PC-3 (cell line): ENCODE measurements at regions not wholly inside any gene's neighbourhood (a gene's known extent, or its start where the extent isn't known, plus 50 kb on each side); places are given as distances from the start of the nearest gene placed in this dataset.
A peak's percentile ranks its signal among the peaks of the same experiment; 100 is the strongest.

ENCODE experiments used
- ATAC-seq: fragments of 200-7000 bp; cut with Tn5 transposase; 2 replicates; pipeline ENCODE4 v1.9.1; 2020; ENCODE audit warnings: mild to moderate bottlenecking, moderate library complexity
- BruUV-seq: library from RNA; stranded (reverse); fragments of 400-500 nt; replicated peaks from 2 replicates; lab custom pipeline; 2021; lab: Mats Ljungman, UMichigan
- CTCF ChIA-PET: fragments of 300-600 bp; sonication (Branson Sonifier 250); formaldehyde crosslinking; loops from one replicate; lab custom pipeline; 2022; ENCODE audit warnings: antibody characterized with exemption; lab: Charles Lee
- POLR2A ChIA-PET: fragments of 300-600 bp; sonication (Branson Sonifier 250); formaldehyde crosslinking; loops from one replicate; lab custom pipeline; 2022; ENCODE audit warnings: antibody characterized with exemption; ENCODE audit not compliant: unreplicated experiment; lab: Charles Lee
- DNase-seq: peaks from one replicate; pipeline ENCODE4 v3.0.0-alpha.2; 2015
- H2AFZ ChIP-seq: fragments of 300-600 bp; sonication (generic); 2 replicates; pipeline ENCODE4 v1.6.0; 2016; ENCODE audit warnings: antibody characterized with exemption, low read length
- H3F3A ChIP-seq: fragments of 300-600 bp; sonication (generic); one replicate; pipeline ENCODE4 v1.6.0; 2017; ENCODE audit warnings: antibody characterized with exemption, low read length, control low read depth, mild to moderate bottlenecking; ENCODE audit not compliant: unreplicated experiment
- H3K27ac ChIP-seq: fragments of 300-600 bp; sonication (generic); 2 replicates; pipeline ENCODE4 v1.5.1; 2016; ENCODE audit warnings: mild to moderate bottlenecking, low read length
- H3K27me3 ChIP-seq: fragments of 300-600 bp; sonication (generic); 2 replicates; pipeline ENCODE4 v1.6.1; 2016; ENCODE audit warnings: low read length, mixed read lengths
- H3K36me3 ChIP-seq: fragments of 300-600 bp; sonication (generic); 2 replicates; pipeline ENCODE4 v1.6.1; 2016; ENCODE audit warnings: low read depth, mixed run types, low read length, mixed read lengths
- H3K4me1 ChIP-seq: fragments of 300-600 bp; sonication (generic); 2 replicates; pipeline ENCODE4 v1.5.1; 2016; ENCODE audit warnings: low read length; ENCODE audit not compliant: insufficient read depth
- H3K4me2 ChIP-seq: fragments of 300-600 bp; sonication (generic); 2 replicates; pipeline ENCODE4 v1.6.0; 2016; ENCODE audit warnings: low read length
- H3K4me3 ChIP-seq: fragments of 300-600 bp; sonication (generic); 2 replicates; pipeline ENCODE4 v1.5.1; 2016; ENCODE audit warnings: mild to moderate bottlenecking, low read length, mixed read lengths
- H3K79me2 ChIP-seq: fragments of 300-600 bp; sonication (generic); 2 replicates; pipeline ENCODE4 v1.6.1; 2017; ENCODE audit warnings: low read length, mixed read lengths
- H3K9ac ChIP-seq: fragments of 300-600 bp; sonication (generic); 2 replicates; pipeline ENCODE4 v1.6.0; 2016; ENCODE audit warnings: mild to moderate bottlenecking, low read length
- H3K9me2 ChIP-seq: fragments of 300-600 bp; sonication (generic); replicated peaks from 2 replicates; pipeline ENCODE4 v1.6.1; 2016; ENCODE audit warnings: mixed run types, low read length, mixed read lengths
- H3K9me3 ChIP-seq: fragments of 300-600 bp; sonication (generic); 2 replicates; pipeline ENCODE4 v1.6.1; 2016; ENCODE audit warnings: low read length, mixed read lengths
- H4K20me1 ChIP-seq: fragments of 300-600 bp; sonication (generic); 2 replicates; pipeline ENCODE4 v1.6.1; 2016; ENCODE audit warnings: low read length, mixed read lengths
- EZH2 ChIP-seq: fragments of 300-600 bp; sonication (generic); IDR thresholded peaks from one replicate; pipeline ENCODE4 v1.6.1; 2017; ENCODE audit warnings: antibody characterized with exemption, mild to moderate bottlenecking, low read length; ENCODE audit not compliant: unreplicated experiment
- EZH2phosphoT487 ChIP-seq: fragments of 300-600 bp; sonication (generic); IDR thresholded peaks from 2 replicates; pipeline ENCODE4 v1.6.1; 2018; ENCODE audit warnings: mild to moderate bottlenecking, antibody characterized with exemption, low read length, borderline replicate concordance
- intact Hi-C: fragments of 100-400 bp; cut with micrococcal nuclease; formaldehyde crosslinking; loops from 2 replicates; pipeline ENCODE4 v1.9.0; 2023
- TF ChIP-seq, protein P1 (sequence below): fragments of 300-600 bp; sonication (generic); conservative IDR thresholded peaks from 2 replicates; pipeline ENCODE4 v1.5.1; 2017; ENCODE audit warnings: antibody characterized with exemption, low read depth, mild to moderate bottlenecking, low read length

DNA sequence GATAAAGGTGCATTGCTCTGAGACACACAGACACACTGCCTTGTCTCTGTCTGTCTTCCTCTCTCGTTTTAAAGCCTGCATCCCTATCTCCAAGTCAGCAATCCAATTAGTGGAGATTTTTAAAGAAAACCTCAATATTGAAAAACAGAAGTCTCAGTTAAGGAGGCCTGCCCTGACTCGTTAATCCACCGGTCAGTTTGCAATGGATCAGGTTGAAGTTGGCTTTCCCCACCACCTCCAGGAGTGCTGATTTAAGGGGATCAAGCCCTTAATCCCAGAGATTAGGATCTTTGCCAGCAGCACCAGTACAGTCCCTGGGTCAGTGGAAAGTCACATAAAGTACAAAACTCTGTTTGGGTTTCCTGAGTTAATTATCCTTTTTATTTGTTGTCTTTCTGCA lies 271.1 kb upstream of the ASIC2 start:
- intact Hi-C loops = no loop called here
- Histone ChIP-seq H3K4me3 (no peak overlapping the region), H3K36me3 (no peaks in the 10 kb centered on the region), H3K27ac (no peak overlapping the region), H3F3A (no peaks in the 10 kb centered on the region), H3K79me2 (no peaks in the 10 kb centered on the region), H4K20me1 (no peaks in the 10 kb centered on the region), H2AFZ (no peak overlapping the region), H3K4me2 (no peak overlapping the region), H3K9me3 (no peaks in the 10 kb centered on the region), H3K4me1 (no peaks in the 10 kb centered on the region), H3K9me2 (no peaks in the 10 kb centered on the region), H3K9ac (no peak overlapping the region), H3K27me3 (no peaks in the 10 kb centered on the region)
- ATAC-seq (no peak), DNase-seq (no peak)
- ChIA-PET POLR2A (no interaction called here), CTCF (no interaction called here)
- TF ChIP-seq, protein P1, sequence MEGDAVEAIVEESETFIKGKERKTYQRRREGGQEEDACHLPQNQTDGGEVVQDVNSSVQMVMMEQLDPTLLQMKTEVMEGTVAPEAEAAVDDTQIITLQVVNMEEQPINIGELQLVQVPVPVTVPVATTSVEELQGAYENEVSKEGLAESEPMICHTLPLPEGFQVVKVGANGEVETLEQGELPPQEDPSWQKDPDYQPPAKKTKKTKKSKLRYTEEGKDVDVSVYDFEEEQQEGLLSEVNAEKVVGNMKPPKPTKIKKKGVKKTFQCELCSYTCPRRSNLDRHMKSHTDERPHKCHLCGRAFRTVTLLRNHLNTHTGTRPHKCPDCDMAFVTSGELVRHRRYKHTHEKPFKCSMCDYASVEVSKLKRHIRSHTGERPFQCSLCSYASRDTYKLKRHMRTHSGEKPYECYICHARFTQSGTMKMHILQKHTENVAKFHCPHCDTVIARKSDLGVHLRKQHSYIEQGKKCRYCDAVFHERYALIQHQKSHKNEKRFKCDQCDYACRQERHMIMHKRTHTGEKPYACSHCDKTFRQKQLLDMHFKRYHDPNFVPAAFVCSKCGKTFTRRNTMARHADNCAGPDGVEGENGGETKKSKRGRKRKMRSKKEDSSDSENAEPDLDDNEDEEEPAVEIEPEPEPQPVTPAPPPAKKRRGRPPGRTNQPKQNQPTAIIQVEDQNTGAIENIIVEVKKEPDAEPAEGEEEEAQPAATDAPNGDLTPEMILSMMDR = no peak
- no peak for TF ChIP-seq EZH2
- TF ChIP-seq EZH2phosphoT487 = no peak
- no TSS peak for BruUV-seq

- ATAC-seq = no peak
- Histone ChIP-seq H3K4me2 (no peak overlapping the region), H3K4me3 (no peak overlapping the region), H3K4me1 (no peaks in the 10 kb centered on the region), H3K9me2 (no peaks in the 10 kb centered on the region), H3K9me3 (no peaks in the 10 kb centered on the region), H4K20me1 (no peaks in the 10 kb centered on the region), H2AFZ (no peak overlapping the region), H3K27me3 (no peaks in the 10 kb centered on the region), H3K9ac (no peak overlapping the region), H3K27ac (no peak overlapping the region), H3F3A (no peaks in the 10 kb centered on the region), H3K36me3 (no peaks in the 10 kb centered on the region), H3K79me2 (no peaks in the 10 kb centered on the region)
- BruUV-seq = no TSS peak
- TF ChIP-seq EZH2 (no peak), EZH2phosphoT487 (no peak)
- TF ChIP-seq, protein P1 = no peak
- ChIA-PET CTCF (no interaction called here), POLR2A (no interaction called here)
- intact Hi-C loops = no loop called here
- no peak for DNase-seq
Measured at GRCh38 chr17:33567223-33567622, 274.1 kb upstream of the ASIC2 start.

GRCh38 chr17:33572615-33573014 lies 279.5 kb upstream of the ASIC2 start:
- Histone ChIP-seq H3K4me3 (no peak overlapping the region), H4K20me1 (no peaks in the 10 kb centered on the region), H3K9ac (no peak overlapping the region), H3K9me3 (no peaks in the 10 kb centered on the region), H3K4me2 (no peak overlapping the region), H3K27me3 (no peaks in the 10 kb centered on the region), H3K36me3 (no peaks in the 10 kb centered on the region), H3K9me2 (no peaks in the 10 kb centered on the region), H3K27ac (no peak overlapping the region), H3F3A (no peaks in the 10 kb centered on the region), H3K79me2 (no peaks in the 10 kb centered on the region), H3K4me1 (no peaks in the 10 kb centered on the region), H2AFZ (no peak overlapping the region)
- POLR2A ChIA-PET = no interaction called here
- intact Hi-C loops = no loop called here
- CTCF ChIA-PET = no interaction called here
- peak; percentile 47 for DNase-seq
- TF ChIP-seq EZH2phosphoT487 (no peak), EZH2 (no peak)
- TF ChIP-seq, protein P1 = no peak
- BruUV-seq = no TSS peak
- no peak for ATAC-seq
